Suprapubic skin (tissue), 4 donors: ENCODE measurements at regions not wholly inside any gene's neighbourhood (a gene's known extent, or its start where the extent isn't known, plus 50 kb on each side); places are given as distances from the start of the nearest gene placed in this dataset.

ENCODE experiments used
- DNase-seq, 2 donors: peaks; one replicate each; pipeline ENCODE4 v3.0.0-alpha.2; 2019; ENCODE audit warnings: low spot score in 2 of 2
- H3K27ac ChIP-seq: fragments of 200-600 bp; sonication (generic); one replicate; pipeline ENCODE4 v1.5.1; 2019
- H3K27me3 ChIP-seq: fragments of 200-600 bp; sonication (generic); one replicate; pipeline ENCODE4 v1.5.1; 2019
- H3K36me3 ChIP-seq: fragments of 200-600 bp; sonication (generic); one replicate; pipeline ENCODE4 v1.5.1; 2019
- H3K4me1 ChIP-seq: fragments of 200-600 bp; sonication (generic); one replicate; pipeline ENCODE4 v1.5.1; 2019
- H3K4me3 ChIP-seq: fragments of 200-600 bp; sonication (generic); one replicate; pipeline ENCODE4 v1.5.1; 2019; ENCODE audit warnings: mild to moderate bottlenecking
- H3K9me3 ChIP-seq: fragments of 200-600 bp; sonication (generic); one replicate; pipeline ENCODE4 v1.5.1; 2019
- EP300 ChIP-seq: sonication (generic); formaldehyde crosslinking; IDR thresholded peaks from one replicate; pipeline ENCODE4 v1.6.1; 2017; ENCODE audit warnings: antibody characterized with exemption
- POLR2A ChIP-seq, 2 donors: fragments of 450-650 bp; IDR thresholded peaks; one replicate each; pipeline ENCODE4 v1.6.1; 2017; ENCODE audit warnings: antibody characterized with exemption in 2 of 2, mild to moderate bottlenecking in 2 of 2, moderate library complexity in 2 of 2
- POLR2AphosphoS5 ChIP-seq, 3 donors: sonication (generic); formaldehyde crosslinking; IDR thresholded peaks; one replicate each; pipeline ENCODE4 v1.6.1; 2017; ENCODE audit warnings: antibody characterized with exemption in 3 of 3
- WGBS: methylation state at CpG from one replicate; pipeline ENCODE4 v1.1.5; 2018; 5-methylcytosine and 5-hydroxymethylcytosine counted together
- TF ChIP-seq, protein P1 (sequence below), 2 donors: fragments of 200-600 bp in 1 of 2; fragments of 450-650 bp in 1 of 2; sonication (generic) in 1 of 2; IDR thresholded peaks; one replicate each; pipeline ENCODE4 v1.5.1; 2016 to 2019; ENCODE audit warnings: antibody characterized with exemption in 2 of 2, mild to moderate bottlenecking in 1 of 2, moderate library complexity in 1 of 2

DNA sequence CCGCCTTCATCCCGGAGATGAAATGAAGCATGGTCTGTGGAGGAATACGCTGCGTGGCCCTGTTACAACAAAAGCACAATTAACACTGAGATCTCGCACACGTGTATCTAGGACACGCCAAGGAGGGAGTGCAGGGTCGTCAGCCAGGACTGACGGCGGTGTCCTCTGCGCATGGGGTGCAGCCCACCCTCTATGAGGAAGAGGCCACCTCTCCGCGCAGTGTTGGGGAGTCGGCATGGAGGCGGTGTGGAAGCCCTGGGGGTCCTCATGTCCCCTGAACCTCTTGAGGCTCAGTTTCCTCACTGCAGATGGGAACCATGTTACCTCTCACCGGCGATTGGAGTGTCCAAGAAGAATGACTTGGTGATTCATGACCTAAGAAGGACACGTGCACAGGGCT lies 86.0 kb upstream of the ZNF236 start:
- Histone ChIP-seq H3K36me3 (no peaks in the 10 kb centered on the region), H3K27me3 (no peaks in the 10 kb centered on the region), H3K27ac (no peak overlapping the region), H3K9me3 (no peaks in the 10 kb centered on the region), H3K4me1 (peaks cover 9% of the 10 kb centered on the region), H3K4me3 (no peak overlapping the region)
- DNase-seq, result no peak
- TF ChIP-seq, protein P1, sequence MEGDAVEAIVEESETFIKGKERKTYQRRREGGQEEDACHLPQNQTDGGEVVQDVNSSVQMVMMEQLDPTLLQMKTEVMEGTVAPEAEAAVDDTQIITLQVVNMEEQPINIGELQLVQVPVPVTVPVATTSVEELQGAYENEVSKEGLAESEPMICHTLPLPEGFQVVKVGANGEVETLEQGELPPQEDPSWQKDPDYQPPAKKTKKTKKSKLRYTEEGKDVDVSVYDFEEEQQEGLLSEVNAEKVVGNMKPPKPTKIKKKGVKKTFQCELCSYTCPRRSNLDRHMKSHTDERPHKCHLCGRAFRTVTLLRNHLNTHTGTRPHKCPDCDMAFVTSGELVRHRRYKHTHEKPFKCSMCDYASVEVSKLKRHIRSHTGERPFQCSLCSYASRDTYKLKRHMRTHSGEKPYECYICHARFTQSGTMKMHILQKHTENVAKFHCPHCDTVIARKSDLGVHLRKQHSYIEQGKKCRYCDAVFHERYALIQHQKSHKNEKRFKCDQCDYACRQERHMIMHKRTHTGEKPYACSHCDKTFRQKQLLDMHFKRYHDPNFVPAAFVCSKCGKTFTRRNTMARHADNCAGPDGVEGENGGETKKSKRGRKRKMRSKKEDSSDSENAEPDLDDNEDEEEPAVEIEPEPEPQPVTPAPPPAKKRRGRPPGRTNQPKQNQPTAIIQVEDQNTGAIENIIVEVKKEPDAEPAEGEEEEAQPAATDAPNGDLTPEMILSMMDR (IDR thresholded peaks at IDR 0.05), result no peak
- no peak for TF ChIP-seq POLR2A (IDR thresholded peaks at IDR 0.05)
- no peak for TF ChIP-seq POLR2AphosphoS5 (IDR thresholded peaks at IDR 0.05)
- TF ChIP-seq EP300, result no peak
- WGBS, result 86% methylated on average over 18 of the region's 18 CpGs

DNA sequence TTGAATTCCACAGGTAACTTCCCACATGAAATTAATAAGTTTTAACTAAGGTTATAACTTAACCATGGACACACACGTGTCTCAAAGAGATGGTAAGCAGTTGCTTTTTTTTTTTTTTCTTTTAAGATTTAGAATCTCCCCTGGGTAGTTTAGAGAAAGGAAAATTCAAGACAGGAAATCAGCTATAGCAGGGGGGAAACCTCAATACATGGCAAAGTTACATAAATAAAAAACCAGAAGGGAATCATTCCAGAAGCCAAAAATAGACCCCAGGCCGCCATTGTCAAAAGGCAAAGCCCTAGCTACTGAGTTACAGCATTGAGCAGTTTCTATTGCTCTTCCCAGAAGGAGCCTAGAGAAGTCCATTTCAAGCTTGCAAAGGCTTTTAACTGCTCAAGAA lies 91.5 kb upstream of the ZNF236 start:
- WGBS, result 33% methylated on average over 2 of the region's 2 CpGs
- TF ChIP-seq EP300, result no peak
- TF ChIP-seq POLR2AphosphoS5 (IDR thresholded peaks at IDR 0.05), result no peak
- TF ChIP-seq POLR2A (IDR thresholded peaks at IDR 0.05), result no peak
- TF ChIP-seq, protein P1 (IDR thresholded peaks at IDR 0.05), result no peak
- Histone ChIP-seq H3K4me1 (no peaks in the 10 kb centered on the region), H3K36me3 (no peaks in the 10 kb centered on the region), H3K27ac (no peak overlapping the region), H3K4me3 (no peak overlapping the region), H3K27me3 (no peaks in the 10 kb centered on the region), H3K9me3 (no peaks in the 10 kb centered on the region)
- DNase-seq, result no peak

DNA sequence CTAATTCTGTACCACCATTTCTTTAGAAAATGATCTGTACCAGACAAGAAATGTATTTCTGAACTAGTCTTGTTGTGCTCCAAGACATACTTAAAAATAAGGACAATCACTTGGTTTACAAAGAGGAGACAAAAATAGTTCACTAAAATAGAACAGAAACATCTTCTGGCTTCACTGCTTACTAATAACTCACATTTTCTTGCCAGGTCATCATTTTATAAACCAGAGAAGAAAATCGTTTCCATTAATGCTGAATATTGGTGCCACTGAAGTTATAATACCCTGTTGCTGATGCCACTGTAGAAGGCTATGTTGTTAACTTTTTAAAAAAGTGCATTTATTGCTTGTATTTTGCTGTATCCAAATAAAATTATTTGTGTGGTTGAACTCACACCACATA lies 94.8 kb upstream of the ZNF236 start:
- Histone ChIP-seq H3K9me3 (no peaks in the 10 kb centered on the region), H3K27ac (no peak overlapping the region), H3K36me3 (no peaks in the 10 kb centered on the region), H3K4me3 (no peak overlapping the region), H3K27me3 (no peaks in the 10 kb centered on the region), H3K4me1 (no peaks in the 10 kb centered on the region)
- TF ChIP-seq EP300, result no peak
- no peak for TF ChIP-seq POLR2A (IDR thresholded peaks at IDR 0.05)
- TF ChIP-seq, protein P1 (IDR thresholded peaks at IDR 0.05), result no peak
- TF ChIP-seq POLR2AphosphoS5 (IDR thresholded peaks at IDR 0.05), result no peak
- 54% methylated on average over 1 of the region's 1 CpG for WGBS
- DNase-seq, result no peak

DNA sequence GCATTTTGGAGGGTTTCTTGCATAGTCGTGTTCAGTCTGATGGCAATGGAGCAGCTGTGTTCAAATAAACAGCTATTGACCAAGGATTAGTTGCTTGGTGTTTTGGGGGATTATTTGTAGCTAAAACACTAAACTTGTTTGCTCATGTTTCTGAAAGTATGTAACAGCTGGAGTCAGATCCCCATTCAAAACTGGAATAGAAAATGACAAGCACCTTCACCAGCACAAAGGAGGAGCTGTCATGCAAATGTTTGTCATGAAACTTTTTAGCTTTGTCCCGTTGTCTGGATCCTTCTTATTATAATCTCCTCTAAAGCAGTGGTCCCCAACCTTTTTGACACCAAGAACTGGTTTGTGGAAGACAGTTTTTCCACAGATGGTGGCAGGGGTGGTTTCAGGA lies 96.9 kb upstream of the ZNF236 start:
- Histone ChIP-seq H3K4me3 (no peak overlapping the region), H3K27me3 (no peaks in the 10 kb centered on the region), H3K9me3 (no peaks in the 10 kb centered on the region), H3K4me1 (no peaks in the 10 kb centered on the region), H3K36me3 (no peaks in the 10 kb centered on the region), H3K27ac (no peak overlapping the region)
- 31% methylated on average over 2 of the region's 2 CpGs for WGBS
- DNase-seq, result no peak
- TF ChIP-seq POLR2A (IDR thresholded peaks at IDR 0.05), result no peak

DNA sequence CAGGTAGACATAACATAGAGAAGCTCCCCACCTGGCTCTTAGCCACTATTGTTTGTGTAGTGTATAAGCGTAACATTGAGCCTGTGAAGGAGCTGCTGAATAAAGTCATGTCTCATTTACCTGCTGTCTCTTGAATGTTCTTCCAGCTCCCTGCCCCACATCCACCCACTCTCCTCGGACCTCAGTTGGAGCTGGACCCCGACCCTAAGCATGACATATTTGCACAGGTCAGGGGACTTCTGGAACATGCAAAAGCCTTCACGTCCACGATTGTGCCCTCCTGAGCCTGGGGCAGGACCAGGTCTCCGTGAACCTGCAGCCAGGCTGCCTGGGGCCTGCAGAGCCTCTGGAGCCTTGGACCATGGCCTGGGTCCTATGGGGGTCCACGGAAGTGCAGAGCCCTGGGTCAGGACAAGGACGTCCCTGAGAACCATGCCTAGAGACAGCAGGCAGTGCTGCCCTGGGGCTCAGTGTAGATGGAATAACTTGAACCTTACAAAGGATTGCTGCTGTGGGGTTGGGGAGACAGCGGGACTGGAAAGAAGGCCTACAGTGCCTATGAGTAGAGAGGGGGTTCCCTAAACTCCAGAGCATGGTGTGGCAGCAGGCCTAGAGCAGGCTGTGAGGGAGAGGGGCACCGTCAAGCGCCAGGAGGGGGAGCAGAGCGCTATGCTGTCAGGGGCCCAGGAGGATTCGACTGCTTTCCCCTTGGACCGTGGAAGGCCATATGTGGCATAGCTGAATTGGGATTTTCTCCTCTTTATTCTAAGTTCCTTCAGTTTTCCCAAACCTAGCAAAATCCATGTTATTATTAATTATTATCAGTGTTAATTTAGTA lies 99.9 kb upstream of the ZNF236 start:
- TF ChIP-seq, protein P1 (IDR thresholded peaks at IDR 0.05), result no peak
- TF ChIP-seq EP300, result no peak
- TF ChIP-seq POLR2A (IDR thresholded peaks at IDR 0.05), result no peak
- no peak for TF ChIP-seq POLR2AphosphoS5 (IDR thresholded peaks at IDR 0.05)
- Histone ChIP-seq H3K36me3 (no peaks in the 10 kb centered on the region), H3K4me3 (no peak overlapping the region), H3K27ac (no peak overlapping the region), H3K9me3 (no peaks in the 10 kb centered on the region), H3K4me1 (no peaks in the 10 kb centered on the region), H3K27me3 (no peaks in the 10 kb centered on the region)
- no peak for DNase-seq
- WGBS, result 89% methylated on average over 14 of the region's 14 CpGs
